NCI-H748 treated with DMSO at 0.1 percent for 48 hours (cell line): ENCODE measurements at regions not wholly inside any gene's neighbourhood (a gene's known extent, or its start where the extent isn't known, plus 50 kb on each side); places are given as distances from the start of the nearest gene placed in this dataset.

Experiments used
- DNase-seq: peaks from one replicate; lab custom pipeline; 2025; lab: John Stamatoyannopoulos, UW

GRCh38 chr13:42658019-42658418 lies 84.1 kb downstream of the TNFSF11 start:
- DNase-seq, result no peak

- DNase-seq, result no peak
Observed at GRCh38 chr13:42660333-42660965, 86.5 kb downstream of the TNFSF11 start.

DNA sequence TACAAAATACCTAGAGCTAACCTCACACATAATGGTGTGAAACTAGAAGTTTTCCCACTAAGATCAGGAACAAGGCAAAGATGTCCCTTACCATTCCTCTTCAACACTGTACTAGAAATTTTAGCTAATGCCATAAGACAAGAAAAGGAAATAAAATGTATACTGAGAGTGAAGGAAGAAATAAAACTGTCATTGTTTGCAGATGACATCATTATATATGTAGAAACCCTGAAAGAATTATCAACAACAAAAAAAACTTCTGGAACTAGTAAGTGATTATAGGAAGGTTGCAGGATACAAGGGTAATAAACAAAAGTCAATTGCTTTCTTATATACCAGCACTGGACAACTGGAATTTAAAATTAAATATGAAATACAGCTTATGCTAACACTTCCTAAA lies 93.7 kb downstream of the TNFSF11 start:
- no peak for DNase-seq

DNA sequence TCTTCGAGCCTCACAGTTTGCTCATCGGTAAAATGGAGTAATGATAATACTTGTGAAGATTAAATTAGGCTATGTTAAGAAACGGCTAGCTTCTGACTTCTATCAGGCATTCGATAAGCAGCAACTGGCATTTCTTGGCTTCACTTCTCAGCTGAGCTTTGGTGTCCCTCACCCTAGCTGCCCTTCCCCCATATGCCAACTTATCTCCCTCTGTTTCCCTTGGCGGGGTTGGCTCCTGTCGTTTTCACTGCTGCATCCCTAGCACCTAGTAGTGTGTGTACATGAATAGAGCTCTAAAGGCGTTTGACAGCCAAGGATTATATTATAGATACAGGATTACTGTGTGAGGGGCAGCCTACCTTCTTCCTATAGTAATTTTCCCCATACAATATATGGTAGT lies 97.5 kb downstream of the TNFSF11 start:
- DNase-seq, result no peak

GRCh38 chr13:42673677-42674076 lies 99.7 kb downstream of the TNFSF11 start:
- DNase-seq, result no peak

GRCh38 chr13:42680748-42681147 lies 100.6 kb upstream of the FAM216B start:
- no peak for DNase-seq

DNA sequence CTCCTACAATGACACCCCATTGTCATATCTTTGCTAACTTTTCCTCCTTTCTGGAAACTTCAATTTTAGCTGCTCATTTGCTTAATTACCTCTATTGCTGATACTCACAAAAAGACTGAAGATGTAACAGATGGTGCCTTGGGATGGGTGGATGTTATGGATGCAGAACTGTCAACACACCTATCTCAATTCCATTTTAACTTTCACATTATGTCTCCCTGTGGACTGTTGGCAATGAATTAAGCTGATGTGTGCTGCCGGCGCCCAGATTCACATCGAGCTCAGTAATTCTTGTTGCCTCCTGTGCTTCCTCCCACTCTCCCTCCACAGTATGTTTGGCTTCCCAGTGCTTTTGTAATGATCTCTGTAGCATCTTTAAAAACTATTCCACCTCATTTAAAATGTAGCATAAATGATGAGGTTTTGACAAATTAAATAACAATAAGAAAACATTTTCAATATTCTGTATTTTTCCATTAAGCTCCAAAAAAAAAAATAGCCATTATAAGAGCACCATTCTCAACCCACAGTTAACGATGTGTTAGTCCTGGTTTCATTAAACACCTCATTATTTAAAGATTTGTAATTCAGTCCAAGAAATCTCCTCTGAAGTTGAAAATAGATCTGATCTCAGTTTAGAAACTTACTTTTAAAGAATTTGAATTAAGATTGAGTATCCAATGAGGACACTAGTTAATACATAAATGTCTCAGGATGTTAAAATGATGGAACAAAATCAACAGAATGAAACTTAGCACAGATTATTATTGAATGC lies 99.9 kb upstream of the FAM216B start:
- no peak for DNase-seq

DNA sequence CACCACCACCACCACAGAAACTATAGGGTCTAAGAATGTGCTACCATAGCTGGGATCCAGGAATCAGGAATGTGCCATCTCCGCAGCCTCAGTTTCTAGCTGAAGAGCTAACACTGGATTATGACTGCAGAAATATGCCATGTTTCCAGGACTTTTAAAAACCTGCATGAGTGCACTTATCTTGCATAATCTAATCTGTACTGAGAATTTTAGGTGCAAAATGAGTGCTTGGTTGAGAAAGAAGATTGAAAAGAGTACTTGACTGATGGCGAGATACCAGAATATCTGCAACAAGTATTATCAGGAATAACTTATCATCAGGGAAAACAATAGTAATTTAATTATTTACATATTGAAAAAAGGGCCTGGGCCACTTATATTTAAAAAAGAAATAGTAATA lies 97.2 kb upstream of the FAM216B start:
- no peak for DNase-seq

- DNase-seq, result no peak
Observed at GRCh38 chr13:42685751-42686150, 95.6 kb upstream of the FAM216B start.

- no peak for DNase-seq
Observed at GRCh38 chr13:42686165-42686564, 95.2 kb upstream of the FAM216B start.

DNA sequence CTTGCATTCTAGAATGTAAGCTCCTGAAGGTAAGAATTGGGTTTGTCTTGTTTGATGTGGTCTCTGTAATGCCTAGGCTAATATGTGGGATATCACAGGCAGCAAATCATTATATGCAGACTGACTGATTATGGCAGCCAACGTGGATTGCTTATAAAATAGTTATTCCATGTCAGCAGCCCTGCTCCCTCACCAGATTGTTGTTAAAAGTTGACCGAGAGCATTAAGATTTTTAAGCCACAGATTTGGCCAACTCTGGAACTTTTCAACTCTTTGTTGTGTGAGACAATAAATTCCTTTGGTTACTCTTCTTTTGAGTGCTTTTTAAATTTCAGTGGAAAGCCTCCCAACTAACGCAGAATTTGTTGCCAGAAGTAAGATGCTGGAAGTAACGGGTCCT lies 92.6 kb upstream of the FAM216B start:
- no peak for DNase-seq

DNA sequence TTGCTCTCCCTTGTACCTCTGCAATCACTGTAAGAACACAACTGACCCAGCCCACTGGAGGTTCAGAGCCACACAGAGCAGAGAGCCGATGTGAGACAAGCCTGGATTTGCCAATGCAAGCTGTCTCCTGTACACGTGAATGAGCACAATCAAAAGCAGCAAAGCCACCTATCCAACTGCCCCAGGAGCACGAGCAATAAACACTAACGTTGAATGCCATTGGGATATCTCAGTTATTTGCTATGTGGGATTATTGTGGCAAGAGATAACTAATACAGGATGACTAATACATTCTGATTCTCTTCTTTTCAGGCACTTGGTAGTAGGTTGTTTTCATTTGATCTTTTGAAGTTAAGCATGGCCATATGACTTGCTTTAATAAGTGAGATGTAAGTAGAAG lies 85.2 kb upstream of the FAM216B start:
- no peak for DNase-seq

- DNase-seq, result no peak
Observed at GRCh38 chr13:42699912-42700311, 81.5 kb upstream of the FAM216B start.

GRCh38 chr13:42702716-42703115 lies 78.7 kb upstream of the FAM216B start:
- DNase-seq, result no peak

GRCh38 chr13:42703740-42704139 lies 77.6 kb upstream of the FAM216B start:
- no peak for DNase-seq

DNA sequence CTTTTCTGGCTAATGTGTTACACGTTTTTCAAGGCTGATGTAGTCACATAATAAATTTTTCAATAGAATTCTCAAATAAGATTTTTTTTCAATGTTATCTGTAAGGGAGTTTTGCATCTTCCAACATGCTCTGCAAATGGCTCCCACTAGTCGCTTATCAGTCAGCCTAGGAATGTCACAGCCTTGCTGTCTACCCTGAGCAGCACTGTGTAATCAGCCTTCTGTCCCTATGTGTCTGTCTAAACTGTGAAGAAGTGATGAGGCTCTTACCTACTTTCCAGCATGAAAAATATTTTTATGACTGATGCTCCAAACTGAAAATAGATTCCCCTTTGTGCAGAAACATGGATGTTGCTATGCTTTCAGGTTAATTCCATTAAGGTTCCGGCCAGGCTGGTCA lies 75.1 kb upstream of the FAM216B start:
- DNase-seq, result no peak

DNA sequence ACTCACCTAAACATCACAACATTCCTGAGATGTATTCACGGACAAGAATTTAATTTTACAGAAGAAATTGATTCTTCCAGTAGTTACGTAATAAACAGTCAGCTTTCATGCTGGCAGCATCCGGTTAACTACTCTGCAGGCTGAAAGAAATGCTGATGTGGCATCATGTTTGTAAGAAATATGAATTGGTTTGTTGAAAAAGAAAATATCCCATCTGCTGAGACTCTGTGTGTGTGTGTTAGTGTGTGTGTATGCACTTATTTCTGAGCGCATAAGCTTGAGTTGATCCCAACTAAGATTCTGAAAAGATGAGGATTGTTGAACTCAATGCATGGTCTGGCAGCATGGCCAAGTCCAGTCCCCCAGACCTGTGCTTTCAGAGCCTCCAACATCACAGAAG lies 74.3 kb upstream of the FAM216B start:
- no peak for DNase-seq

DNA sequence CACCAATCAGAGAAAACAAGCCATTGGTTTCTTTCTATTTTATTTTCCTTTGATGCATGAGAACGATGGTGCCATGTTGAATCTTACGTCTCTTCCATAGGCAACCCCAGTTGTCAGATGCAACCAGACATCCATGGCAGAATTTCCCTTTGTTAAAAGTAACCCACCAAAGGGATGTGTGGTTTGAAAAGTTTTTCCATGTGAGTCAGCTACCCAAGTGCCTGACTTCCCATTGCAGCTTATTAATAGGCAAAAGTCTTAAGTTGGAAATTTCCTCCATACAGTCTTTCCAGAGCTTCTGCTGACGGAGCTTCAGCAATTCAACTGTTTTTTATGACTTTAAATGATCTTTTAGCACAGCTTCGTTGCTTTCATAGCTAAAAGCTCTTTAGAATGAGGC lies 73.8 kb upstream of the FAM216B start:
- DNase-seq, result no peak

- DNase-seq, result no peak
Observed at GRCh38 chr13:42708391-42708790, 73.0 kb upstream of the FAM216B start.

DNA sequence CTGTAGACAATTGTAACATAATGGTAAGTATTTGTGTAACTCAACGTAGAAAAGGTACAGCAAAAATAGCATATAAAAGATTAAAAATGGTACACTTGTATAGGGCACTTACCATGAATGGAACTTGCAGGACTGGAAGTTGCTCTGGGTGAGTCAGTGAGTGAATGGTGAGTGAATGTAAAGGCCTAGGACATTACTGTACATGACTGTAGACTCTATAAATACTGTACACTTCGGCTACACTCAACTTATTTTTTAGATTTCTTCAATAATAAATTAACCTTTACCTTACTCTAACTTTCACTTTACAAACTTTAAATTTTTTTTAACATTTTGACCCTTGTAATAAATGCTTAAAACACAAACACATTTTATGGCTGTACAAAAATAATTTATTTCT lies 72.1 kb upstream of the FAM216B start:
- no peak for DNase-seq

DNA sequence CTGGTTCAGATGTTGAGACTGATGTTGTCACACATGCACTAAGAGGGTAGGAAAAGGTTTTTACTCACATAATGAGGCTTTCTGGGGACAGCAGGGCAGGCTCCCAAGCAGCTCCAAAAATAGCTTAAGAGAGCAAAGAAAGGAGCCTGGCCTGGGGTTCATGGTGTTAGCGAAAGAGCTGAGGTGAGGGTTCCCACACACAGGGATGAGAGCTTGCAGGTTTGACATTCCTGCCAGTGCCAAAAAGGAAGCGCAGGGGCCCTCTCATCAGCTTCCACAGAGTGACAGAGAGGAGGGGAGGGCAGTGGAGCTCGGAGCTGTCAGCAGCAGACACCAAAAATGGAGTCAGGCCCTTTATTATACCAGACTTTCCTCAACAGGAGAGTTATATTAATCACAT lies 65.5 kb upstream of the FAM216B start:
- no peak for DNase-seq

DNA sequence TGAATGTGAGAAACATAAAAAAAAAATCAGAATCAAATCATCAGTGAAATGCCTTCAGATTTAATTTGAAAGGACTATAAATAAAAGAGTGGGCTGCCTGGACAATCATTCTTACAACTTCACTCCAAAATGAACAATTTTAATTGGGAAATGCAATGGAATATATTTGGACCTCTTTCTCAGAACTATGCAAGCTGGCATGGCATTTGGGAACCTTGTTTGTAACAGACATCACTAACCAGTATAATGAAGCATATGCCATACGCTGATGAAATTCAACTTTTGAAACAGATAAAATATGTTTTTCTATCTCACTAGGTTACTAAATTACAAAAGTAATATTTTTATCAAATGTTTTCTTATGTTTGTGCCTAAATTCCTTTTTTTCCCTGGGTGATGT lies 64.2 kb upstream of the FAM216B start:
- DNase-seq, result no peak

GRCh38 chr13:42720113-42720857 lies 61.1 kb upstream of the FAM216B start:
- peak; percentile 55 for DNase-seq
